NB4 (cell line): ENCODE measurements at regions not wholly inside any gene's neighbourhood (a gene's known extent, or its start where the extent isn't known, plus 50 kb on each side); places are given as distances from the start of the nearest gene placed in this dataset.

Experiments used
- MYC ChIP-seq: IDR thresholded peaks from 2 replicates; pipeline ENCODE4 v1.6.1; 2011; ENCODE audit warnings: low read depth, low read length
- POLR2A ChIP-seq: IDR thresholded peaks from 2 replicates; pipeline ENCODE4 v1.6.1; 2011; ENCODE audit warnings: mild to moderate bottlenecking; ENCODE audit not compliant: insufficient read length; ENCODE audit errors: extremely low read depth
- TF ChIP-seq, protein P1 (sequence below): IDR thresholded peaks from one replicate; pipeline ENCODE4 v1.5.1; 2012; ENCODE audit warnings: low read depth, low read length
- TF ChIP-seq, protein P2 (sequence below): IDR thresholded peaks from 2 replicates; pipeline ENCODE4 v1.6.1; 2011; ENCODE audit warnings: low read depth, low read length

DNA sequence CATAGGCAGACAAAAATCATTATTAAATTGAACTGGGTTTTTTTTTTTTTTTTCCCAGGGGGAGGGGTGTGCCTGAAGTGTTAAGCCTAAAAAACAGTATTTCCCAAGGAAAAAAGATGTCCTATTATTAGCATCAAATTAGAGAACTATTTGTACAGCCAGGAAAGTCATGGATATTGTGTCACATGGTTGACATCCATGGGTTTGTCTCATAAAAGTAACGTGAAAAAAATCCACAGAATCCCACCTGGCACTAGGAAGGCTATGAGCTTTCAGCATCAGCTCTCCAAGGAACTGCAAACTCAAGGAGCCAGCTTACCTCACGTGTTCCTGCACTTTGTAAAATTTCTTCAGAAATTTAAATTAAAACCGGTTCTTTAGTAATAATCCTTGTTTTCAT, 69.1 kb upstream of the EGLN3 start:
- TF ChIP-seq POLR2A (no peak), MYC (no peak)
- TF ChIP-seq, protein P1, sequence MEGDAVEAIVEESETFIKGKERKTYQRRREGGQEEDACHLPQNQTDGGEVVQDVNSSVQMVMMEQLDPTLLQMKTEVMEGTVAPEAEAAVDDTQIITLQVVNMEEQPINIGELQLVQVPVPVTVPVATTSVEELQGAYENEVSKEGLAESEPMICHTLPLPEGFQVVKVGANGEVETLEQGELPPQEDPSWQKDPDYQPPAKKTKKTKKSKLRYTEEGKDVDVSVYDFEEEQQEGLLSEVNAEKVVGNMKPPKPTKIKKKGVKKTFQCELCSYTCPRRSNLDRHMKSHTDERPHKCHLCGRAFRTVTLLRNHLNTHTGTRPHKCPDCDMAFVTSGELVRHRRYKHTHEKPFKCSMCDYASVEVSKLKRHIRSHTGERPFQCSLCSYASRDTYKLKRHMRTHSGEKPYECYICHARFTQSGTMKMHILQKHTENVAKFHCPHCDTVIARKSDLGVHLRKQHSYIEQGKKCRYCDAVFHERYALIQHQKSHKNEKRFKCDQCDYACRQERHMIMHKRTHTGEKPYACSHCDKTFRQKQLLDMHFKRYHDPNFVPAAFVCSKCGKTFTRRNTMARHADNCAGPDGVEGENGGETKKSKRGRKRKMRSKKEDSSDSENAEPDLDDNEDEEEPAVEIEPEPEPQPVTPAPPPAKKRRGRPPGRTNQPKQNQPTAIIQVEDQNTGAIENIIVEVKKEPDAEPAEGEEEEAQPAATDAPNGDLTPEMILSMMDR = no peak
- TF ChIP-seq, protein P2, sequence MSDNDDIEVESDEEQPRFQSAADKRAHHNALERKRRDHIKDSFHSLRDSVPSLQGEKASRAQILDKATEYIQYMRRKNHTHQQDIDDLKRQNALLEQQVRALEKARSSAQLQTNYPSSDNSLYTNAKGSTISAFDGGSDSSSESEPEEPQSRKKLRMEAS = no peak
